Common myeloid progenitor, CD34-positive (primary cell): ENCODE measurements at regions not wholly inside any gene's neighbourhood (a gene's known extent, or its start where the extent isn't known, plus 50 kb on each side); places are given as distances from the start of the nearest gene placed in this dataset.

Source experiments
- CTCF ChIA-PET: fragments of 350-600 bp; sonication (Branson Sonifier 250); formaldehyde crosslinking; loops from one replicate; lab custom pipeline; 2021; ENCODE audit warnings: antibody characterized with exemption; lab: Charles Lee
- POLR2A ChIA-PET: fragments of 350-600 bp; sonication (Branson Sonifier 250); formaldehyde crosslinking; loops from one replicate; lab custom pipeline; 2021; ENCODE audit warnings: antibody characterized with exemption; lab: Charles Lee
- DNase-seq, 3 donors: peaks; one replicate each; pipeline versions ENCODE4 v3.0.0 to v3.0.0-alpha.2; 2013
- H3K27ac ChIP-seq, 2 experiments: 1 replicate in 1 of 2; 2 replicates in 1 of 2; pipeline ENCODE4 v1.7.0; 2013; ENCODE audit warnings: inconsistent platforms in 2 of 2, low read length in 2 of 2, mild to moderate bottlenecking in 2 of 2, low read depth in 1 of 2, moderate library complexity in 1 of 2; ENCODE audit not compliant: severe bottlenecking in 2 of 2, insufficient read depth in 1 of 2, poor library complexity in 1 of 2
- H3K27me3 ChIP-seq, 5 experiments: replicated peaks in 2 of 5; 1 replicate in 3 of 5; 2 replicates in 2 of 5; pipeline versions ENCODE4 v1.6.1 to v1.7.0; 2013; ENCODE audit warnings: low read length in 4 of 5, mild to moderate bottlenecking in 2 of 5, moderate library complexity in 2 of 5, inconsistent platforms in 1 of 5; ENCODE audit not compliant: insufficient read depth in 5 of 5, control insufficient read depth in 4 of 5
- H3K36me3 ChIP-seq, 4 experiments: 1 replicate in 2 of 4; 2 replicates in 2 of 4; pipeline versions ENCODE4 v1.6.1 to v1.7.0; 2013; ENCODE audit warnings: low read length in 3 of 4, control low read depth in 1 of 4, mild to moderate bottlenecking in 1 of 4; ENCODE audit not compliant: control insufficient read depth in 4 of 4, insufficient read depth in 4 of 4
- H3K4me1 ChIP-seq, 4 experiments: 1 replicate in 3 of 4; 2 replicates in 1 of 4; pipeline versions ENCODE4 v1.6.1 to v1.7.1; 2013; ENCODE audit warnings: low read length in 3 of 4, mild to moderate bottlenecking in 3 of 4, control low read depth in 1 of 4, inconsistent platforms in 1 of 4, moderate library complexity in 1 of 4; ENCODE audit not compliant: control insufficient read depth in 4 of 4, insufficient read depth in 4 of 4; ENCODE audit errors: control extremely low read depth in 1 of 4
- H3K4me3 ChIP-seq, 7 experiments: 1 replicate in 4 of 7; 2 replicates in 3 of 7; pipeline versions ENCODE4 v1.5.1 to v1.7.0; 2013; ENCODE audit warnings: mild to moderate bottlenecking in 7 of 7, low read length in 6 of 7, moderate library complexity in 6 of 7, inconsistent platforms in 2 of 7, low read depth in 2 of 7, control low read depth in 1 of 7; ENCODE audit not compliant: insufficient read depth in 4 of 7, control insufficient read depth in 1 of 7; ENCODE audit errors: extremely low read depth in 1 of 7
- H3K9me3 ChIP-seq, 5 experiments: 1 replicate in 4 of 5; 2 replicates in 1 of 5; pipeline versions ENCODE4 v1.6.1 to v1.7.1; 2013; ENCODE audit warnings: low read length in 4 of 5, mild to moderate bottlenecking in 2 of 5, inconsistent platforms in 1 of 5, low read depth in 1 of 5, moderate library complexity in 1 of 5; ENCODE audit not compliant: control insufficient read depth in 4 of 5, insufficient read depth in 2 of 5; ENCODE audit errors: control extremely low read depth in 1 of 5
- WGBS: methylation state at CpG from one replicate; pipeline ENCODE4 v1.1.5; 2013; ENCODE audit not compliant: insufficient coverage; 5-methylcytosine and 5-hydroxymethylcytosine counted together

DNA sequence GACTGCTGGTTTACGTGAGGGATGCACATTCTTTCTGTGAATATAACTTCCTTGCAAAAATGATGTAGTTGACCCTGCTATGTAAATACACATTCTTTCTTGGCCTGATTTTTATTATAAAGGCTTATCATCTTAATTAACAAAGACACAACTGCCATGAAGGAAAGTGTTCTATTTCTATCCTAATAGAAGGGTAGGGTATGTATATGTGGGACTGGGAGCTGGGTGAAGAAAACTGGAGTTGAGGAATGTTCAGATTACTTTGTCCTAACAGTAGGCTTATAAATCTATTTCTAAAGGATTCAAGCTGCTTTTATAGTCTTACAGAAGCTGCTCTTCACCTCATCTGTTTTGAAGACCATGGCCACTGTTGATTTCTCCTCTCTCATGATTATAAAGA, 76.5 kb upstream of the RGS17 start:
- no peak overlapping the region for H3K4me3 ChIP-seq
- no peaks in the 10 kb centered on the region for H3K9me3 ChIP-seq
- no peaks in the 10 kb centered on the region for H3K36me3 ChIP-seq
- no peak for DNase-seq
- ChIA-PET CTCF (interaction anchor here (1.5 kb wide), 1 partner anchor 105 kb away, joined by 3 read pairs; no protein-coding TSS in a partner anchor), POLR2A (no interaction called here)
- H3K27ac ChIP-seq = no peak overlapping the region
- H3K27me3 ChIP-seq = no peaks in the 10 kb centered on the region
- 100% methylated on average over 1 of the region's 1 CpG for WGBS
- H3K4me1 ChIP-seq = peaks cover 2 to 21% (median 9%) of the 10 kb centered on the region in 4 experiments

DNA sequence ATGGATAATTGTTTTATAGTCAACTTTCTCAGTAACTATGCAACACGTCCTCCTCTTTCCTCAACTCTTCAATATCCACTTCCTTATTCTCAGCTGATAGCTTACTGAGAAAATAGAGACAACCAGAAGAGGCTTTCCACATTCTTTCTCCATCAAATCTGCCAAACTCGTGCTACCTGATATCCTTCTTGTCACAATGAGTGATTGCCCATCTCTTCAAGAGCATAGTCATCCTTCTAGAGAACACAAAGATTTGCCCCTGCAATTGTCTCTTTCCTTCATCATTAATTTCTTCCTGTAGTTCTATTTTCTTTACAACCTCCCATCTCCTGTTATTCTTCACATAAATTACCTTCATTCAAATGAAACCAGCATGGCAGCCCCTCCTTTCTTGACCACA, 75.9 kb upstream of the RGS17 start:
- 100% methylated on average over 1 of the region's 2 CpGs for WGBS
- no peaks in the 10 kb centered on the region for H3K27me3 ChIP-seq

GRCh38 chr6:153192943-153193885, 62.1 kb upstream of the RGS17 start:
- no peaks in the 10 kb centered on the region for H3K9me3 ChIP-seq
- 96% methylated on average over 3 of the region's 6 CpGs for WGBS
- H3K4me1 ChIP-seq = no peaks in the 10 kb centered on the region
- H3K27me3 ChIP-seq = no peaks in the 10 kb centered on the region
- POLR2A ChIA-PET = no interaction called here
- CTCF ChIA-PET = interaction anchor here (1.3 to 1.6 kb wide), 2 partner anchors 10 to 12 kb away, joined by 3 to 4 read pairs; no protein-coding TSS in a partner anchor
- no peak overlapping the region for H3K4me3 ChIP-seq
- no peak overlapping the region for H3K27ac ChIP-seq
- no peak for DNase-seq
- no peaks in the 10 kb centered on the region for H3K36me3 ChIP-seq

More for the DNA sequence above, 75.9 kb upstream of the RGS17 start:
- POLR2A ChIA-PET = no interaction called here
- H3K4me3 ChIP-seq = no peak overlapping the region
- no peaks in the 10 kb centered on the region for H3K9me3 ChIP-seq
- H3K27ac ChIP-seq = no peak overlapping the region
- H3K4me1 ChIP-seq = peaks cover 2 to 21% (median 9%) of the 10 kb centered on the region in 4 experiments
- CTCF ChIA-PET = interaction anchor here (1.5 kb wide), 1 partner anchor 105 kb away, joined by 3 read pairs; no protein-coding TSS in a partner anchor
- no peak for DNase-seq
- H3K36me3 ChIP-seq = no peaks in the 10 kb centered on the region

- no peak overlapping the region for H3K27ac ChIP-seq
- no CpG with 5 or more reads among the region's 3 CpGs for WGBS
- H3K27me3 ChIP-seq = peaks cover 0 to 4% (median 0%) of the 10 kb centered on the region in 5 experiments
- H3K4me1 ChIP-seq = no peaks in the 10 kb centered on the region
- no peak for DNase-seq
- H3K9me3 ChIP-seq = peaks cover 0 to 5% (median 0%) of the 10 kb centered on the region in 5 experiments
- ChIA-PET POLR2A (no interaction called here), CTCF (no interaction called here)
- no peak overlapping the region for H3K4me3 ChIP-seq
- H3K36me3 ChIP-seq = no peaks in the 10 kb centered on the region
These were observed 52.8 kb upstream of the RGS17 start for GRCh38 chr6:153183925-153184324.
